ENCODE measurements at regions not wholly inside any gene's neighbourhood (a gene's known extent, or its start where the extent isn't known, plus 50 kb on each side); places are given as distances from the start of the nearest gene placed in this dataset.

GRCh38 chr4:175450446-175450845 lies 361.6 kb downstream of the GPM6A start:
- no peaks in the 10 kb centered on the region for H3K36me3 ChIP-seq (ENCODE audit: control insufficient read depth in 1 of 2, insufficient read depth in 2 of 2, low read length in 2 of 2)
- no peak overlapping the region for H3K4me2 ChIP-seq (ENCODE audit: low read length)
- intact Hi-C loops (cut with micrococcal nuclease) = no loop called here
- POLR2A ChIA-PET = no interaction called here
- H3K4me3 ChIP-seq (replicated peaks in 1 of 2; ENCODE audit: low read depth in 1 of 2, low read length in 2 of 2) = no peak overlapping the region
- TF ChIP-seq SP1 (IDR thresholded peaks at IDR 0.05; ENCODE audit: low read depth) = no peak
- TF ChIP-seq EZH2phosphoT487 (IDR thresholded peaks at IDR 0.05; ENCODE audit: borderline replicate concordance) = no peak
- TF ChIP-seq FOSL1 (IDR thresholded peaks at IDR 0.05; ENCODE audit: low read depth) = no peak
- no peak for TF ChIP-seq CBX3 (IDR thresholded peaks at IDR 0.05; ENCODE audit: low read depth)
- TF ChIP-seq ZBTB33 (IDR thresholded peaks at IDR 0.05; ENCODE audit: extremely low read depth, insufficient replicate concordance, low read length) = no peak
- no peak for TF ChIP-seq YY1 (IDR thresholded peaks at IDR 0.05; ENCODE audit: extremely low read depth, insufficient replicate concordance, low read depth, low read length)
- H3K27ac ChIP-seq (ENCODE audit: low read depth, low read length) = no peak overlapping the region
- H3K4me1 ChIP-seq (ENCODE audit: control insufficient read depth in 1 of 2, insufficient read depth in 2 of 2, low read length in 2 of 2) = no peaks in the 10 kb centered on the region
- no peak overlapping the region for H3K9ac ChIP-seq (ENCODE audit: low read length)
- DNase-seq (ENCODE audit: low read depth, low spot score) = no peak
- no TSS peak for BruUV-seq (replicated peaks)
- H4K20me1 ChIP-seq (ENCODE audit: insufficient read depth) = no peaks in the 10 kb centered on the region
- no peak overlapping the region for H2AFZ ChIP-seq (ENCODE audit: low read depth, low read length, poor library complexity, severe bottlenecking)
- no peaks in the 10 kb centered on the region for H3K27me3 ChIP-seq (ENCODE audit: insufficient read depth, low read length)
- CTCF ChIA-PET = no interaction called here
- RAD21 ChIA-PET (ENCODE audit: low non-redundant PET in 1 of 2, low total read pairs in 2 of 2, uncharacterized antibody in 2 of 2, unreplicated experiment in 2 of 2) = no interaction called here
- no peaks in the 10 kb centered on the region for H3K9me3 ChIP-seq (ENCODE audit: control insufficient read depth in 1 of 2, insufficient read depth in 1 of 2, low read depth in 1 of 2, low read length in 2 of 2)
- no peak for ATAC-seq
- H3K9me2 ChIP-seq (ENCODE audit: insufficient read depth) = no peaks in the 10 kb centered on the region
- H3K79me2 ChIP-seq (ENCODE audit: insufficient read depth, low read length) = no peaks in the 10 kb centered on the region

GRCh38 chr4:175451238-175451965 lies 360.7 kb downstream of the GPM6A start:
- intact Hi-C loops (cut with micrococcal nuclease) = no loop called here
- CTCF ChIA-PET = no interaction called here
- no peak for ATAC-seq
- POLR2A ChIA-PET = no interaction called here
- Histone ChIP-seq H3K4me2 (ENCODE audit: low read length) (no peak overlapping the region), H4K20me1 (ENCODE audit: insufficient read depth) (no peaks in the 10 kb centered on the region), H3K4me3 (replicated peaks in 1 of 2; ENCODE audit: low read depth in 1 of 2, low read length in 2 of 2) (no peak overlapping the region), H3K27me3 (ENCODE audit: insufficient read depth, low read length) (no peaks in the 10 kb centered on the region), H3K4me1 (ENCODE audit: control insufficient read depth in 1 of 2, insufficient read depth in 2 of 2, low read length in 2 of 2) (no peaks in the 10 kb centered on the region), H3K9ac (ENCODE audit: low read length) (no peak overlapping the region), H3K79me2 (ENCODE audit: insufficient read depth, low read length) (no peaks in the 10 kb centered on the region), H3K9me3 (ENCODE audit: control insufficient read depth in 1 of 2, insufficient read depth in 1 of 2, low read depth in 1 of 2, low read length in 2 of 2) (no peaks in the 10 kb centered on the region), H2AFZ (ENCODE audit: low read depth, low read length, poor library complexity, severe bottlenecking) (no peak overlapping the region), H3K27ac (ENCODE audit: low read depth, low read length) (no peak overlapping the region), H3K9me2 (ENCODE audit: insufficient read depth) (no peaks in the 10 kb centered on the region), H3K36me3 (ENCODE audit: control insufficient read depth in 1 of 2, insufficient read depth in 2 of 2, low read length in 2 of 2) (no peaks in the 10 kb centered on the region)
- RAD21 ChIA-PET (ENCODE audit: low non-redundant PET in 1 of 2, low total read pairs in 2 of 2, uncharacterized antibody in 2 of 2, unreplicated experiment in 2 of 2) = no interaction called here
- BruUV-seq (replicated peaks) = no TSS peak
- DNase-seq (ENCODE audit: low read depth, low spot score) = no peak
- TF ChIP-seq FOSL1 (IDR thresholded peaks at IDR 0.05; ENCODE audit: low read depth) (no peak), CTCF (IDR thresholded peaks at IDR 0.05 in 2 of 3, conservative IDR thresholded peaks at IDR 0.05 in 1 of 3; ENCODE audit: borderline replicate concordance in 1 of 3, insufficient read depth in 1 of 3, low read depth in 2 of 3, low read length in 2 of 3) (no peak), RAD21 (IDR thresholded peaks at IDR 0.05; ENCODE audit: low read depth) (no peak), CEBPB (IDR thresholded peaks at IDR 0.05; ENCODE audit: low read depth) (no peak), EGR1 (IDR thresholded peaks at IDR 0.05; ENCODE audit: low read depth) (no peak), EZH2phosphoT487 (IDR thresholded peaks at IDR 0.05; ENCODE audit: borderline replicate concordance) (no peak), ZNF274 (IDR thresholded peaks at IDR 0.05; ENCODE audit: low read depth, low read length) (no peak), ELF1 (IDR thresholded peaks at IDR 0.05; ENCODE audit: borderline replicate concordance, low read depth) (no peak)
